Central memory CD4-positive, alpha-beta T cell (primary cell): ENCODE measurements at regions not wholly inside any gene's neighbourhood (a gene's known extent, or its start where the extent isn't known, plus 50 kb on each side); places are given as distances from the start of the nearest gene placed in this dataset.

ENCODE experiments used
- DNase-seq: peaks from one replicate; pipeline ENCODE4 v3.0.0; 2022

DNA sequence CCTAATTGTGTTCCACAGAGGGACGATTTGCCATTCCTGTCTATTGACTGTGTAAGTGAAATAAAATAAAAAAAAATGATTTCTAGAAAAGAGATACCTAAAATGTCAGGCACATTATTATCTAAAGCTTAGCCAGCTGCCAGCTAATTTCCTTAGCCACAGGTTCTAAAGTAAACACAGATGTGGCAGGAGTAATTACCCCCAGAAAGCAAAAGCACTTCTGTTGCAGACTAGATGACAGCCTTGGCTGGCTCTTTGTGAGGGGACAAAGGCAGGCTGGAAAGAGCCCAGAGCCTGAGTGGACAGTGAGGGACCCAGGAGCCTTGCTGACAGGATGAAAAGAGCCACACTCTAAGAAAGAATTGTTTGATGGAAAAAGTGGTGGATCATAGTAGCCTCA, 418.1 kb downstream of the LRIG3 start:
- DNase-seq = no peak

DNA sequence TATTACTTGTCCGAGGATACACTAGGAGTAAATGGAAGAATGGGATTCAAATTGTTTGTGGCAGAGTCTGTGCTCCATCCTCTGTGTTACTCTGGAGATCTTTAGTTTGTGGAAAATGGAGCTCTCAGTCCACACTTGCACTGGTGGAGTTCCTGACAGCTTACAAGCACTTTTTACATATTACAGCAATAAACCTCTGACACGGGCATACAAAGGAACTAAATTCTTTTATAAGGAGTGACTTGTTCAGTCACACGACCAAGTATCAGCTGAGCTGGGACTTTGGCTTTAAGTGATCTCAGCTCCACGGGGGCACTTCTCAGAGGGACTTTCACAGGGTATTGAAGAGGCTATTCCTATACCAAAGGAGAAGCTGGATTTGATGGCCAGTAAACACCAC, 417.5 kb downstream of the LRIG3 start:
- DNase-seq = no peak

DNA sequence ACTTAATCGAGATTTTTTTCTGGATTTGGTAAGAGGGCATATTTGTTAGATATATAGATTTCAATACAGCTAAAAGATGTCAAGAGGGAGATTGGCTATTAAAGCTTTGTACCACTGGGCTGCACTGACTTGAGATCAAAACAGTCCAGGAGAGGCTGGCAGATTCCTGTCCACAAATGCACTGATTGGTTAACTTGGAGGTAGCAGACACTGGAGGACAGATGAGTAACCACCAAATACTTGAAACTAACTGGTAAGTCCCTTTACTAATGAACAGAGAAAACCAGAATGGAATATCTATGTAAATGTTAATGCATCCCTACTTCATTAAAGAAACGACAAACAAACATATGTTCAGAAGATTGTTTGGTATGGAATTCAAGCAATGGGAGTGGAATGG, 416.6 kb downstream of the LRIG3 start:
- DNase-seq = no peak

DNA sequence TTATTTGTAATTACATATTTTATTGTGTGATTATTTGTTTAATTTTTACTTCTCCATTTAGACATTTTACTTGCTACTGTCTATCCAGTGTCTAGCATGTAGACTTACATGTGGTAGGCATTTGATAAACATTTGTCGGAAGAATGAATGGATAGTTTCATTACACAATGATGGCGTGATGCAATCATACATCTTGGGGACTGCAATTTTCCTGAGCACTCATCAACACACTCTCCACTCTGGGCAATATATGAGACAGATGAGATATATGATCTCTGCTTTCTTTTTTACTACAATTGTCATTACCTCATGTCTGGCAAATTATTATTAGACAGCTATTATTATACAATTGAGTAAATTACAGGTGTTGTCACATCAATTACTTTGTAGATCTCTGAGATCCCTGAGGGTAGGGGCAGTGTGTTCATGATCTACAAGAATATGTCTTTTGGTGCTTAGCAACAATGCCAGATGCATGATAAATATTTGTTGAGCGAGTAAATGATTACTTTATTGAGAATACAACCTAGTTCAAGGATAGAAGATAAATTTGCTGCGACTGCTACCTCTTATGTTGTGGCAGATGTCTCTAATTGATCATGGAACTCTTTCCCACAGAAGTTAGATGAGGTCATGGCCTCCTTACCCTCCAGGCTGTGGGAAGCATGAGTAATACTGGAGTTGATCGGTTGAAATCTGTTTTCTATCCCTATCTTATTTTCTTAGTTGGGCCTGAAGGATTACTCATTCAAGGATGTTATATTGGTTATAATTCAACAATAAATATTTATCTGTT, 416.0 kb downstream of the LRIG3 start:
- no peak for DNase-seq

DNA sequence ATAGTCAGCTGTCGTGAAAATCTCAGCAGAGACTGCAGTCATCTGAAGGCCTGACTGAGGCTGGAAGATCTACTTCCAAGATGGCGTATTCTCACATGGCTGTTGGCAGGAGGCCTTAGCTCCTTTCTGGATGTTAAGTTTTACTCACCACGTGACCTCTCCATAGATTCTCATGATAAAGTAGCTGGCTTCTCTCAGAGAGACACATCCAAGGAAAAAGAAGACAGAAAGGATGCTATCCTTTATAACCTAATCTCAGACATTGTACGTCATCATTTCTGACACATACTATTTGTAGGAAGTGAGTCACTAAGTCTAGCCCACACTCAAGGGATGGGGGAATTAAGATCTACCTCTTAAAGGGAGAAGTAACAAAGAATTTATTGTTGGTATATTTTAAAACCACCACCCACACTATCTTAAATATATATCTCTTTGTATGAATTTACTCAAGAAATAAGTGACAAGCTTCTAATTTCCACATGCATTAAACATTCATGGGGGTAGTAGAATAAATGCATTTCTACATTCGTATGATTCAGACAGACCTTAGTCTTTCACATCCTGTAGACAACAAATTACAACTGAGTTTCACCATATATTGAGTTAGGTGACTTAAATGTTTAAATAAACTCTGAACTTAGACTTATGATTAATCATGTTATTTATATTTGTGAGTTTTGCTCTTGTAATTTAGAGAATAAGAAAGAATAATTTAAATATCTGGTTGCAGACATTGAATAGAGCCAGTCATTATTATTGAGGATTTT, 411.0 kb downstream of the LRIG3 start:
- no peak for DNase-seq

DNA sequence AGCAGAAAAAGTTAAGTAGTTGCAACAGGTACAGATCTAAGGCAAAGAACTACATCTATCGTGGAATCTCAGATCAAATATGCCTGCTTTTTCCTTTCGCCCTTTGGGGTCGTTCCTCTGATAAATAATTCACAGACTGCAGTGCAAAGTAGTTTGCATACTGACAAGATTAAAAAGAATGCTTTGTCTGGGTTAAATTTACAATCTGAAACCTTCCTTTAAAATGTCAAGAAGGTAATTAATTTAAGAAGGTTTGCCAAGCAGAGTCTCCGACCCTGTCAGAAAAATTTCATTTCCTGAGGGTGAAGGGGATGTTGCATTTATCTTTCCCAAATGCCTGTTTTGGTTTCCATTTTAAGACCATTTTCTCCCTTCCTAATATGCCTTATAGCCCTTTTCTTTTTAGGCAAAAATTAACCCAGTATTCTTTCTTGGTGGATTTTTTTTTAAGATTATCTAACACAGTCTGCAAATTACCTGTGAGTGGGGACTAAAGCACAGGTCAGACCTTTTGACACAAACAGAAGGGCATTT, 406.9 kb downstream of the LRIG3 start:
- no peak for DNase-seq

DNA sequence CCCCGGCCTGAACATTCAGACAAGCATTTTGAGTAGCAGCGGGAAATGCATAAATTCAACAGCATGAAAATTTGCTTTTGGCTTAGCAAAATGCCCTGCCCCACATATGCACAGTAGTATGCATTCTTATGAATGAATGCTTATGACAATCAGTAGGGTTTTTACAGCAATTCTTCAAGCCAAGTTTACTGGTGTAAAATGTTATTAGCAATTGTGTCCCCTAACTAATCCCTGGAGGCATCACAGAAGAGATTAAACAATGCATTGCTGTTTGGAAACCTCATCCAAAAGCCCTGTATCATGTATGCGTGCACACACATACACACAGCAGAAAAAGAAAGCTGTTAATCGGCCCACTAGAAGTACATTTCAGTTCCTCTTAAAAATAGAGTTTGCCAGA, 406.5 kb downstream of the LRIG3 start:
- no peak for DNase-seq

DNA sequence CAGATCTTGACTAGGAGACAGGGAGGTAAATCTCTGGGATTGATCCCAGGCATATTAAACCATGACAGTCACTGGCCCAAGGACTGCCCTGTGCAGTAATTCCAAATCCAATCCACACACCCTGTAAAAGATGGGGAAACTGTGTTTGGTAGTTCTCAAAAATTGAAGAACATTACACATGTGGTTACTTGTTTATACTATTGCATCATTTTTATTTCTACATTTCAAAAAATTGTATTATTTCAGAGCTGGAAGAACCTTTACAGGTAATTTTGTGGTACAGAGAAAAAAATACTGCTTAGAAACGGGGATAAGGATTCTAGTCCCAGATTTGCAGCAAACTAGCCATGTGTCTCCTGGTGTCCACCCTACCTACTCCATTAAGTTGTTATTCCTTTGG, 400.5 kb downstream of the LRIG3 start:
- no peak for DNase-seq

DNA sequence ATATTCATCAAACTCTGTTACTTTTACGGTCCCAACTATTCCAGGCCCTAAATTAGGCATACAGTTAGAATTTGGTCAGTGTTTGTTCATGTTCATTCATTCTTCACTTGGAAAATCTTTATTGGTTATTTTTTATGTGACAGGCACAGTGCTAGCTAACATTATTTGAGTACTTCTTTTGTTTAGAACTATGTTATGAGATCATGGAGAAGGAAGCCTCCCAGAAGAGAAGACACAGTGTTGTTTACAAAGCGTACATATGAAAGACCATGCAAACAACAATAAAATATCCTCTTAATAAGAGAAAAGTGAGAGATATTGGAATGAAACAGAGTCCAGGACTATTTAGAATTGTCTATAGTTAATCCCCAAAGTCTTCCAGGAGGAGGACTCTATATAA, 399.2 kb downstream of the LRIG3 start:
- DNase-seq = no peak

DNA sequence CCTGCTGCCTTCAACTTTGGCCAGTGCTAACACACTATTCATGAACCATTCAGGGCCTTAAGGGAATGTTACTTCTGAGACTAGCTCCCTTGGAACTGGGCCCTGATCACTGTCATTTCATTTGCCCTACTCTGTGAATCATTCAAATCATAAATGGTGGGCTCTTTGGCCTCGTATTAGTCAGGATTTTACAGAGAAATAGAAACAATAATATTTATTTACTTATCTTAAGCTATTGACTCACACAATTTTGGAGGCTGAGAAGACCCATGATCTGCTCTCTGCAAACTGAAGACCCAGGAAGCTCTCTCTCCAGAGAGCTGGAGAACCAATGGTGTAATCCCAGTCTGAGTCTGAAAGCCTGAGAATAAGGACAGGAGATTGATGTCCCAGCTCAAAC, 398.5 kb downstream of the LRIG3 start:
- no peak for DNase-seq

DNA sequence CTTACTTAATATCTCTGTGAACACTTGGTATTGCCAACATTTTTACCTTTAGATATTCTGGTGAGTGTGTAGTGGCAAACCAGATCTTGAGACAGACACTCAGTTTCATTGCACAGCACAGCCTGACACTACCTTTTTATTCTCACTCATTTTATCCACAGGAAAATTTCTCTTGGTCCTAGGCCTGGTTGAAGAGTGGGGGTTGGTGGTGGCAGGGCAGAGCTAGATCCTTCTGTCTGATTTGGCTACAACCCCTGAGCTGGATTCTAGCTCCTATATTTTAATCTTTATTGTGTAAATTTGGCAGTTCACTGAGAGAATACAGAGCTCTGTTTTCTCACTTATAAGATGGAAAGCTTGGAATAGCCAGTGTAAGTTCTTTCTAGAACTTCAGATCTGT, 396.9 kb downstream of the LRIG3 start:
- no peak for DNase-seq

DNA sequence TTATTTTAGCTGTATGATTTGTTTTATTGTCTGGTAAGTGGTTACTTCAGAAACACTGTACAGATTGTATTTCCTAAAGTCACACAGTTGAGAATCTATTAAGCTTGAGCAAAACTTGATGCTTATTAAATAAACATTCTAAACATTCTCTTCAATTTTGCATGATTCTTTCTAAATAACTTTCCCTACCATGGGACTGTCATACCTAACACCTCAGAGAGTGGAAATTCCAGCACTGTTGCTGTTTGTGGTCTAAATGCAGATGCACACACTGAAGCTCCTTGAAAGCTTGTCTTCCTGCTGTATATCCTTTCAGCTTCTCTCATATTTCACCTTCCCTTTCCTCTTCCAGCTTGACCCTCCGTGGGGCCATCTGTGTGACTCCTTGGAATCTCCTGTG, 392.0 kb downstream of the LRIG3 start:
- DNase-seq = no peak

DNA sequence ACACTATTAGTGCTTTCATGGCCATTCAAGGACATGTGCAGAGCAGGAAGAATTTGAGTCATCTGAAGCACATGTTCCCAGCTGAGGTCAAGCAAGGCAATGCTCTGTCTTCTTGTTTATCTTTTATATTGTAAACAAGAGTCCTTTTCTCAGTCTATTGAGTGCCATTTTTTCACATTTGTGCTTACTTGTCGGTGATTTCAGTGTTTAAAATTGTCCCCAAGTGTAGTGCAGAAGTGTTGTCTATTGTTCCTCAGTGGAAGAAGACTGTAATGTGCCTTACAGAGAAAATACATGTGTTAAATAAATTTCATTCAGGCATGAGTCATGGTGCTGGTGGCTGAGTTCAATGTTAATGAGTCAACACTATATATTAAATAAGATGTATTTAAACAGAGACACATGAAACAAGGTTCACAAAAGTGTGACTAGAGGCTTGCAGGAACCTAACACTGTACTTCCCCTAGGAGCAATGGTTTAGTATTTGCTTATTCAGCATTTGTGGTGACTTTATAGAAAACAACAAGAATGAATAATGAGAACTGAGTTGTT, 391.1 kb downstream of the LRIG3 start:
- DNase-seq = no peak

DNA sequence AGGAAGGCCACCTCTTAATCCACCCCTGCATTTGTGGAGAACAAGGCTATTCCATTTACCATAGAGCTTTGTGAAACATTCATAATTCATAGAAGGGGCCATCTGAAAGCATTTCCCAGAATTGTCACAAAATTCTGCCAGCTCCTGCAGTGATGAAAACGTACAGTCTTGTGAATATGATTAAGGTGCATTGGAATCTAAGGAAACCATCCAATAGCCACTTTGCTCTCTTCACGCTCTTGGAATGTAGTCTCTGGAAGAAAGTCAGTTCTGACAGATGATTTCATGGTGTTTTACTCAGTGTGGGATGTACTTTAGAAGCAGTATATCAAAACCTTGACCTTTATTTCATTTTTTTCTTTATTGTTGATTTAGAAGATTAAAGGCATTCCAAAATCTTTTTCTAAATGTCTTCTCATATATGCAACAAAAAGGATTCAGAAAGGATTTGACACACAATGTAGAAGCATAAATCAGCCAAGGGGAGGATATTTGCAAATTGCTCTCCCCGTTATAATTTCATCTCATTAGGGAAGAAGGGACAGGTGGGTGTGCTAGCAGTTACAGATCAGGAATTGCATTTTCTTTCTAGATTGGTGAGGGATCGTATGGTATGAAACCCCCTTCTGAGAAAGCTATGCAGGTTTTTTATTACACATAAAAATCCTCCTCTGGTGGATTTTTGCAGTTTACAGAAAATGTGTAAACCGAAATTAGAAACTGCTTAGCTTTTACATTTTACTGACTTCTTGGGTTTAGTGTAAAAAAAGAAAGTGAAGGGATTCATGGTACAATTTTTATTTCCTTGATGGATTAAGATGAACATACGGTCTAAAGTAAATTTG, 390.2 kb downstream of the LRIG3 start:
- no peak for DNase-seq

DNA sequence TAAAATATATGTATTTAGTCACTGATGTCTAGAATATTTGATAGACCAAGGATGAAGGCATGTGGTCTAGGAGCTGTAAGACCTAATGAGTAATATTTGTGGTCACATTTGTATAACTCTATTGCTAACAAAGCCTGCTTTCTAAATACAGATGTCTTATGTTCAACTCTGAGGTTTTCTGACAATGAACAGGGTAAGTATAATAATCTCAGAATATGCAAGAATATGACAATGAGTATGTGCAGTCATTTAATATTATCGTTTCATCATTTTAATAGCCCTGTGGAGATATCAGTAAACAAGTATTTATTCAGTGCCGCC, 389.6 kb downstream of the LRIG3 start:
- no peak for DNase-seq

DNA sequence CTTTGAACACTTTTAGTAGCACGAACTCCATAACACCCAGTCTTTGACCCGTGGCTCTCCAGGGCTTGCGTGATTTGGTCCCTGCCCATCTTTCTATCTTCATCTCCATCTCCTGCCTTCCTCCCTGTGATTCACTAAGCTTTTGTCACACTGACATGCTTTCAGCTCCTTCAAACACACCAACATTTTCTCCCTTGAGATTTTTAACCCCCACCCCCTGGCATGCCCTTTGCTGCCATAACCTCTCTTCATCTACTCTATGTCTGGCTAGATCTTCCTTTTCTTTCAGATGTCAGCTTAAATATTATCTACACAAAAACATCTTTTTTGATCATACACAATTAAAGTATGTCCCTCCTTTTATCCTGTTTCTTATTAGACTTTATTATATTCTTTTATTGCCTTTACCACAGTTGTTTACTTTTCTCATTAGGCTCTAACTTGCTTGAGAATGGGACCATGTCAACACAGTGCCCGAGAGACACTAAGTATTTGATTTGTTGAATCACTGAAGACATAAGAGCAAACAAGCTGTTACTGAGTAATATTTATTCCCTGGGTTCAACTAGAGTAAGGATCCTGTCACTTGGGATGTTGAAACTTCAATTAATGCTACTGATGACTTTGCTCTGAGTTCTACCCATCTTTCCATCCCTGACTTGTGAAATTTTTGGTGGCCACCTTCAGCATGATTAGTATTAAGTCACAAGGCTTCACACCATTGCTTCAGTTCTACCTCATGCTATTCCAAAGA, 387.3 kb downstream of the LRIG3 start:
- DNase-seq = no peak

DNA sequence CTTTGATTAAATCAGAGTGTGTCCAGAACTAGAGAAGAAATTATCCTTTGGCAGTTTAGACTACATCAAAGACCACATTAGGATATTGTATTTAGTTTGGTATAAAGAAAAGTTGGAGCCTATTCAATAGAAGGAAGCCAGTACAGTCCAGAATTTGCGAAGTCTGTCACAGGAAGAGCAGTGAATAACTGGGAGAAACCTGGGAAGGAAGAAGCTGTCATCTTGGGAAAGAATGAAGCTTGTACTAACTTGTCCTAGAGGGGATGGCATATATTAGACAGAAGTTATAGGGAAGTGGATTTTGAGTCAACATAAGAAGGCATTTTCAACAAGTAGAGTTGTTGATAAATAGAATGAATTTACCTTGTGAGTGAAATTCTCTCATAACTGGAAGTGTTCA, 386.7 kb downstream of the LRIG3 start:
- no peak for DNase-seq

DNA sequence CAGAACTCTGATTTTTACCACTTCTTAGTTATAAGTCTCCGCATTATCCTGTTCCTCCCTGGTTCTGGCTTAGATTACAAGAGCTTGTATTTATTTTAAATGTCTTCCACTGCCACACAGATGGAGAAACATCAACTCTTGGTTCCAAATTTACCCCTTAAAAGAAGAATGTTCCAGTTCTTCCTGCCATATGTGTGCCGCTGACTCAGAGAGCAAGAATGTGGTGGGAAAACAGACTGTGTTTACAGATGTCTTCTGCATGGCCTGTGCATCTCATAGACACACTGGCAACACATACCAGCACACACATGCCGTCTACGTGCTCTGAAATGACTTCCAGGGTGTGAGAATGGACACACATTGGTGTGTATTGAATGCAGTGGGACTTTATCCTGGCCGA, 383.0 kb downstream of the LRIG3 start:
- DNase-seq = no peak

DNA sequence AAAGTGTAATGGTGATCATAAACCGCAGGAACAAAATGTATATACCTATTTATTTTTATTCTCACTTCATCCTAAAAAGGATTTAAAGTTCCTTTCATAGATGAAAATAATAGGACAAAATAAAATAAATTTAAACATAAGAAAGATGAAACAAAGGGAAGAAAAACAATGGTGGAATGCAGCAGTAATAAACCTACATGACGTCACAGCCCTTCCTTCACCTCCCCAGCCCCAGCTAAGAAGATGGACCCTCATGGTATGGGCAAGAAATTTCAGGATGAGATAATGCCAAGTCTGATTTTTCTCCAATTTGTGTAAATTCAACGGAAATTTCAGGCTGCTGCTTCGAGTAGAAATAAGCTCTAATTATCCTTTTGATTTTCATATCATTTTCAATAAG, 381.0 kb downstream of the LRIG3 start:
- no peak for DNase-seq

DNA sequence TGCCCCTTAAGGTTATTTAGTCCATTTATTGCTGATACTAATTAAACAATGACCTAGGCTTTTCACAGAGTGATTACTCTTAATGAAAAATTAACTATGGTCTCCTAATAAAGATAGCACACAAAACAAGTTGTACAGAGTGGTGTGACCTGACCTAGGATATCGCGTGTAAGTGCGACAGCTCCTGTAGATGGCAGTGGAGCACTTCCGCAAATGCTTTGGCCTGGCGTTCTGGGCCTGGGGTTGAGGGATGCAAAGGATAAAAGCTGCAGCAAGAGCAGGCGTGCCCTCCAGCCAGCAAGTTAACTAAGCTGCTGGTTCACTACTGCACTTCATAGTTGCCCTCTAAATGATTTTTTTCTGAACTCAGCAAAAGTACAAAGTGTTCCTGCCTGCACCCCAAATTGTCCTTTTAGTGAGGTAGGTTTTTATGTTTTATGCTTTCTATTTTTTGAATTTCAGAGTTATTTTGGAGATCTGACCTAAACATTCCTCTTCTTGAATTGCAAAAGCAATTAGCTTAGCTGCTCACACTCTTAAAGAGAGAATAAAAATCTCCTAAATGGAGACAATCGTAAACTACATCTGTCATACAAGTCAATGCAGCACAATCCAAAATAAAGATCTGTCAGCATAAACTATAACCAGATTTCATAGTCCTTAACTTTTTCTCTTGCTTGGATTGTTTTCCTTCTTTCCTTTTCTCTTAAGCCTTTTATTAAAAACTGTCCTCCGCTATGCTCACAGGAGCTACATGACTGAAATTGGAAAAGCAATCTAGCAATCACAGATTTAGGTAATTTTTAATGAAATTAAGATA, 379.6 kb downstream of the LRIG3 start:
- no peak for DNase-seq

DNA sequence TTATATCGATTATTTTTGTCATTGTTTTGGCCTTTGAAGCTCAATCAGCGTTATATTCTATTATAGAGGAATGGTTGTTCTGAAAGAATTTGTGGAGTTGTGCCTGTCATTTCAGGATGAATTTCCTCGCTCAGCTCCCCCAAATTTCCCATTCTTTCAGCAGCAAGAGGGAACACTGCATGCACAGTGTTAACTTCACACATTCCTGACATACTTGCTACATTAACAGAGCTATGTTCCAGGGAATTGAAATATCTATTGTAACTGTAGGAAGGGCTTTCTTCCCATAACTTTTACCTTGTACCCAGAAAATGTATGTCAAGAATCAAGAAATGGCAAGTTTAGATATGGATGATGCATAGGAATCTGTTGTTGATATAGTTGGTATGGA, 379.0 kb downstream of the LRIG3 start:
- no peak for DNase-seq

DNA sequence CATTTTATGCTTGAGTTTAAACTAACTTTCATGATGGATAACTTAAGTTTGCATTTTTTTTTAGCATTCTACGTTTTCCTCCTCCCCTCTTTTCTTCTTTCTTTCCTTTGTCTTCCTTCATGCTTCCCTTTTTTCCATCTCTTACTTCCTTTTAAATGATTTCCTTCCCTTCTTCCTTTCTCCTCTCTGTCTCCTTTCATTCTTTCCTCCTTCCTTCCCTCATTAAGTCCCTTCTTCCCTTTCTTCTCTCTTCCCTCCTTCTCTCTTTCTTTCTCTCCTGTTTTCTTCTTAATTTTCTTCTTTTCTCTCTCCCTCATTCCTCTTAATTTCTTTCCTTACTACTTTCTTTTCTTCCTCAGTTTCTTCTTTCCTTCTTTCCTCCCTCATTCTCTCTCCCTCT, 376.0 kb downstream of the LRIG3 start:
- no peak for DNase-seq
